Neutrophil (primary cell): ENCODE measurements at regions not wholly inside any gene's neighbourhood (a gene's known extent, or its start where the extent isn't known, plus 50 kb on each side); places are given as distances from the start of the nearest gene placed in this dataset.

Experiments used
- H3K27ac ChIP-seq: fragments of 200-600 bp; sonication (generic); 2 replicates; pipeline ENCODE4 v1.5.1; 2016; ENCODE audit warnings: mild to moderate bottlenecking, moderate library complexity
- H3K27me3 ChIP-seq: fragments of 200-600 bp; sonication (generic); 2 replicates; pipeline ENCODE4 v1.6.0; 2016; ENCODE audit warnings: mild to moderate bottlenecking
- H3K36me3 ChIP-seq: fragments of 200-600 bp; sonication (generic); 2 replicates; pipeline ENCODE4 v1.5.1; 2017
- H3K4me1 ChIP-seq, 2 experiments: fragments of 200-600 bp in 1 of 2; sonication (generic) in 1 of 2; 1 replicate in 1 of 2; 2 replicates in 1 of 2; pipeline versions ENCODE4 v1.5.1 to v1.6.1; 2013 to 2016; ENCODE audit warnings: low read depth in 1 of 2, low read length in 1 of 2, mild to moderate bottlenecking in 1 of 2, moderate library complexity in 1 of 2; ENCODE audit not compliant: control insufficient read depth in 1 of 2, insufficient read depth in 1 of 2
- H3K4me3 ChIP-seq, 2 experiments: fragments of 200-600 bp in 1 of 2; sonication (generic) in 1 of 2; 1 replicate in 1 of 2; 2 replicates in 1 of 2; pipeline ENCODE4 v1.5.1; 2013 to 2016; ENCODE audit warnings: low read depth in 1 of 2, low read length in 1 of 2, mild to moderate bottlenecking in 1 of 2, moderate library complexity in 1 of 2
- H3K9me3 ChIP-seq: fragments of 200-600 bp; sonication (generic); 2 replicates; pipeline ENCODE4 v1.5.1; 2016
- CTCF ChIP-seq: fragments of 200-600 bp; sonication (generic); IDR thresholded peaks from 2 replicates; pipeline ENCODE4 v1.5.1; 2016; ENCODE audit warnings: antibody characterized with exemption

GRCh38 chr2:61774351-61774750 is 79.5 kb downstream of the FAM161A start:
- no peak overlapping the region for H3K27ac ChIP-seq
- H3K27me3 ChIP-seq, result no peaks in the 10 kb centered on the region
- no peaks in the 10 kb centered on the region for H3K9me3 ChIP-seq
- TF ChIP-seq CTCF, result no peak
- no peaks in the 10 kb centered on the region for H3K36me3 ChIP-seq
- H3K4me1 ChIP-seq, result no peaks in the 10 kb centered on the region
- no peak overlapping the region for H3K4me3 ChIP-seq

- no peak for TF ChIP-seq CTCF
- H3K4me1 ChIP-seq, result no peaks in the 10 kb centered on the region
- no peak overlapping the region for H3K27ac ChIP-seq
- no peaks in the 10 kb centered on the region for H3K9me3 ChIP-seq
- no peak overlapping the region for H3K4me3 ChIP-seq
- H3K27me3 ChIP-seq, result no peaks in the 10 kb centered on the region
- no peaks in the 10 kb centered on the region for H3K36me3 ChIP-seq
Measured at GRCh38 chr2:61771904-61772845, 81.7 kb downstream of the FAM161A start.

GRCh38 chr2:61770746-61771145 is 83.1 kb downstream of the FAM161A start:
- no peak overlapping the region for H3K27ac ChIP-seq
- no peak for TF ChIP-seq CTCF
- no peaks in the 10 kb centered on the region for H3K4me1 ChIP-seq
- H3K36me3 ChIP-seq, result no peaks in the 10 kb centered on the region
- no peak overlapping the region for H3K4me3 ChIP-seq
- H3K27me3 ChIP-seq, result peaks cover 1% of the 10 kb centered on the region
- H3K9me3 ChIP-seq, result peaks cover under 1% of the 10 kb centered on the region

GRCh38 chr2:61770298-61770697 is 83.6 kb downstream of the FAM161A start:
- Histone ChIP-seq H3K9me3 (peaks cover 5% of the 10 kb centered on the region), H3K27ac (no peak overlapping the region), H3K27me3 (peaks cover 6% of the 10 kb centered on the region), H3K4me1 (no peaks in the 10 kb centered on the region), H3K36me3 (no peaks in the 10 kb centered on the region), H3K4me3 (no peak overlapping the region)
- TF ChIP-seq CTCF, result no peak

GRCh38 chr2:61769093-61769675 is 84.7 kb downstream of the FAM161A start:
- H3K4me3 ChIP-seq, result no peak overlapping the region
- H3K27me3 ChIP-seq, result peaks cover 7% of the 10 kb centered on the region
- no peak overlapping the region for H3K27ac ChIP-seq
- peaks cover 0 to 4% of the 10 kb centered on the region in 2 experiments for H3K4me1 ChIP-seq
- no peak for TF ChIP-seq CTCF
- no peaks in the 10 kb centered on the region for H3K36me3 ChIP-seq
- peaks cover 6% of the 10 kb centered on the region for H3K9me3 ChIP-seq
